GM06990 (cell line): ENCODE measurements at regions not wholly inside any gene's neighbourhood (a gene's known extent, or its start where the extent isn't known, plus 50 kb on each side); places are given as distances from the start of the nearest gene placed in this dataset.

Source experiments
- DNase-seq: peaks from one replicate; pipeline ENCODE4 v3.0.0-alpha.2; 2011; ENCODE audit not compliant: insufficient read length; ENCODE audit errors: extremely low read depth
- H3K27me3 ChIP-seq: replicated peaks from 2 replicates; pipeline ENCODE4 v1.6.0; 2011; ENCODE audit warnings: low read length; ENCODE audit not compliant: control insufficient read depth, insufficient read depth
- H3K36me3 ChIP-seq: 2 replicates; pipeline ENCODE4 v1.5.1; 2011; ENCODE audit warnings: low read length; ENCODE audit not compliant: control insufficient read depth, insufficient read depth
- H3K4me3 ChIP-seq: replicated peaks from 2 replicates; pipeline ENCODE4 v1.5.1; 2011; ENCODE audit warnings: low read depth, mild to moderate bottlenecking, control low read depth, low read length
- CTCF ChIP-seq: IDR thresholded peaks from 2 replicates; pipeline ENCODE4 v1.5.1; 2011; ENCODE audit warnings: low read length, control low read depth, mild to moderate bottlenecking, inconsistent platforms; ENCODE audit not compliant: insufficient read depth, poor library complexity, severe bottlenecking

DNA sequence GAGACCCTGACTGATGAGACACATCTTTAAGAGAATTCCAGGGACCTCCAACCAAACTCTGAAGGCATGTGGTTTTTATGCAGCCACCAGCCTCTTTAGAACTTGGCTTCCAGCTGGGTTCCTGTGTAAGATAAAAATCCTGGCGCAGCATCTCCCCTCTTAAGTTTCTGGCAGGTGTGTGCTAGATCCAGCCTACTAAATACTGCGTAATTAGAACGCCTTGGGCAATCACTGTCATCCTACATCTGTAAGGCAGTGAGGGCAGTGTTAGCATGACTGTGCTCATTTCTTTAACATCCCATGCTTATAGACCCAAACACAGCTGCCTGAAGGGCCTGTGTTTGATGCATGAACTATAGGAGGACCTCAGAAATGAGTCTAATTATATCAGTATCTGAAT lies 173.5 kb upstream of the OBI1 start:
- H3K27me3 ChIP-seq = 0 out of 2 replicates have a peak, but pooled peaks cover 2% of the 10 kb centered on the region
- H3K4me3 ChIP-seq = no peak overlapping the region
- DNase-seq = no peak
- no peak for TF ChIP-seq CTCF
- H3K36me3 ChIP-seq = no peaks in the 10 kb centered on the region

DNA sequence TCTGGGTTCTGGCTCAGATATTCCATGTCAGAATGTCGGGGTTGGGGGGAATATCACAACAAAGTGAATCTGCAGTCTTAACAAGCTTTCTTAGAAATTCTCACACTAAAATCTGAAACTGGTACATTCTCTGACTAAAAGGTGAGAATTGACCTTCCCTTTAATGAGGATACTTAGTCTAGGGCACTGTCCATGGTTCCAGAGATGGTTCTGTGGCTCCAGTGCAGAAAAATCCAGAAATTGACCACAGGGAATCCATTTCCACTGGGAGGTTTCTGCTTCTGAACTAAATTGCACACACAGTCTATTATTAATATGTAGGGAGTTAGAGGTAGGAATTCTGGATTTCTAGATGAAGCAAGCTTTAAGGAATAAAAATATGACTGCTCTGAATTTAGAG lies 171.6 kb upstream of the OBI1 start:
- DNase-seq = no peak
- TF ChIP-seq CTCF = no peak
- H3K36me3 ChIP-seq = no peaks in the 10 kb centered on the region
- H3K27me3 ChIP-seq = 0 out of 2 replicates have a peak, but pooled peaks cover 2% of the 10 kb centered on the region
- H3K4me3 ChIP-seq = no peak overlapping the region

GRCh38 chr13:78829821-78830220 lies 170.9 kb upstream of the OBI1 start:
- Histone ChIP-seq H3K27me3 (0 out of 2 replicates have a peak, but pooled peaks cover under 1% of the 10 kb centered on the region), H3K36me3 (no peaks in the 10 kb centered on the region), H3K4me3 (no peak overlapping the region)
- DNase-seq = no peak
- no peak for TF ChIP-seq CTCF

DNA sequence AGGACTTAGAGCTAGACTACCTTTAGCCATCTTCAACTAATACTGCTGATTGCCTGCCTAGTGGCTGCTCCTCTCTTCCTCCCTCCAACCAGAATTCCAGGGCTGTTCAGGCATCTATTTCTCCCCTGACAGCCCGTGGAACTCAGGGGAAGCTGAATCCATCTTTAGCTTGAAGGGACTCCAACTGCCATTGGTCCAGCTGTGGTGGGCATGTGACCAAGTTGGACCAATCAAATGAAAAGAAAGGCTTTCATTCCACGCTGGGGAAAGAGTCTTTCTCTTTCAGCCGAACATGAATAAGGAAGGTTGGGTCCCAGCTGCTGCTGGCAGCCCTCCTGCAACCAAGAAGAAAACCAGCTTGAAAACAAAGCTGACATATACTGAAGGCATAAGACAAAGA lies 168.5 kb upstream of the OBI1 start:
- H3K4me3 ChIP-seq = no peak overlapping the region
- no peak for DNase-seq
- TF ChIP-seq CTCF = no peak
- no peaks in the 10 kb centered on the region for H3K36me3 ChIP-seq
- no peaks in the 10 kb centered on the region for H3K27me3 ChIP-seq

GRCh38 chr13:78826936-78827335 lies 168.0 kb upstream of the OBI1 start:
- Histone ChIP-seq H3K36me3 (no peaks in the 10 kb centered on the region), H3K27me3 (no peaks in the 10 kb centered on the region), H3K4me3 (no peak overlapping the region)
- no peak for DNase-seq
- no peak for TF ChIP-seq CTCF

- no peak for DNase-seq
- H3K27me3 ChIP-seq = no peaks in the 10 kb centered on the region
Measured at GRCh38 chr13:78826312-78826711, 167.4 kb upstream of the OBI1 start.

More at GRCh38 chr13:78826312-78826711, 167.4 kb upstream of the OBI1 start:
- H3K36me3 ChIP-seq = no peaks in the 10 kb centered on the region
- no peak for TF ChIP-seq CTCF
- H3K4me3 ChIP-seq = no peak overlapping the region
